DND-41 (cell line): ENCODE measurements at regions not wholly inside any gene's neighbourhood (a gene's known extent, or its start where the extent isn't known, plus 50 kb on each side); places are given as distances from the start of the nearest gene placed in this dataset.

Experiments
- EZH2 ChIP-seq: IDR thresholded peaks from 3 replicates; pipeline ENCODE4 v1.6.1; 2012; ENCODE audit warnings: borderline replicate concordance, low read depth, mild to moderate bottlenecking, moderate library complexity, low read length, inconsistent platforms; ENCODE audit not compliant: severe bottlenecking
- TF ChIP-seq, protein P1 (sequence below): IDR thresholded peaks from 2 replicates; pipeline ENCODE4 v1.5.1; 2012; ENCODE audit warnings: borderline replicate concordance, low read length, moderate library complexity, mild to moderate bottlenecking; ENCODE audit not compliant: poor library complexity, severe bottlenecking; ENCODE audit errors: extremely low read depth

DNA sequence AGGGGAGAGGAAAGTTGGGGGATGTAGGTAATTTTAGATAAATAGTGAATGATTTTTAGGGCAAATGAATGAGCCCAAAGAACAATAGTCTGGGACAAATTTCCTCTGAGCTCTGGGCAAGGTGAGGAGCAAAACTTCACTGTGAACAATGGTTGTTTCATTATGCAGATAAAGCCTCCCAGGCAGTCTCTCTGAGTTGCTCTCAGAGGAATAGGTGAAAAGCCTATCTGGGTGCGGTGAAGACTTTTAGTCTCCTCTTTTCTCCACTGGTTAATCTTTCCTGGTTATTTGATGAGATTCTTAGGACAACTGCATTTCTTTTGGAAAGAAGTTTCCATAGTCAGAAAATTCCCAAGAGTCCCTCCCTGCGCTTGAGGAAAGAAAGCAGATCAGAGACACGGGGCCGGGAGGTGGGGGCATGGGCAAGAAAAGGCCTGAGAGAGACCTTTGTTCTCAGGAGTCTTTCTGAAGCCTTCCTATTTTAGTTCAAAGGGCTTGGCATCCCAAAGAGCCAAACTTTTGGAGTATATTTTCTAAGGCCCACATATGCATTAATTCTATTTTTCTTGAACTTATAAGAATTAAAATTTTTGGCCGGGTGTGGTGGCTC, 353.6 kb upstream of the SLCO3A1 start:
- TF ChIP-seq, protein P1, sequence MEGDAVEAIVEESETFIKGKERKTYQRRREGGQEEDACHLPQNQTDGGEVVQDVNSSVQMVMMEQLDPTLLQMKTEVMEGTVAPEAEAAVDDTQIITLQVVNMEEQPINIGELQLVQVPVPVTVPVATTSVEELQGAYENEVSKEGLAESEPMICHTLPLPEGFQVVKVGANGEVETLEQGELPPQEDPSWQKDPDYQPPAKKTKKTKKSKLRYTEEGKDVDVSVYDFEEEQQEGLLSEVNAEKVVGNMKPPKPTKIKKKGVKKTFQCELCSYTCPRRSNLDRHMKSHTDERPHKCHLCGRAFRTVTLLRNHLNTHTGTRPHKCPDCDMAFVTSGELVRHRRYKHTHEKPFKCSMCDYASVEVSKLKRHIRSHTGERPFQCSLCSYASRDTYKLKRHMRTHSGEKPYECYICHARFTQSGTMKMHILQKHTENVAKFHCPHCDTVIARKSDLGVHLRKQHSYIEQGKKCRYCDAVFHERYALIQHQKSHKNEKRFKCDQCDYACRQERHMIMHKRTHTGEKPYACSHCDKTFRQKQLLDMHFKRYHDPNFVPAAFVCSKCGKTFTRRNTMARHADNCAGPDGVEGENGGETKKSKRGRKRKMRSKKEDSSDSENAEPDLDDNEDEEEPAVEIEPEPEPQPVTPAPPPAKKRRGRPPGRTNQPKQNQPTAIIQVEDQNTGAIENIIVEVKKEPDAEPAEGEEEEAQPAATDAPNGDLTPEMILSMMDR, result no peak
- TF ChIP-seq EZH2, result no peak
